HG02870 (cell line): ENCODE measurements at regions not wholly inside any gene's neighbourhood (a gene's known extent, or its start where the extent isn't known, plus 50 kb on each side); places are given as distances from the start of the nearest gene placed in this dataset.
A peak's percentile ranks its signal among the peaks of the same experiment; 100 is the strongest.

Experiments used
- ATAC-seq: cut with Tn5 transposase; IDR thresholded peaks from one replicate; pipeline ENCODE4 v1.9.1; 2021; ENCODE audit warnings: mild to moderate bottlenecking, moderate library complexity; ENCODE audit not compliant: unreplicated experiment

DNA sequence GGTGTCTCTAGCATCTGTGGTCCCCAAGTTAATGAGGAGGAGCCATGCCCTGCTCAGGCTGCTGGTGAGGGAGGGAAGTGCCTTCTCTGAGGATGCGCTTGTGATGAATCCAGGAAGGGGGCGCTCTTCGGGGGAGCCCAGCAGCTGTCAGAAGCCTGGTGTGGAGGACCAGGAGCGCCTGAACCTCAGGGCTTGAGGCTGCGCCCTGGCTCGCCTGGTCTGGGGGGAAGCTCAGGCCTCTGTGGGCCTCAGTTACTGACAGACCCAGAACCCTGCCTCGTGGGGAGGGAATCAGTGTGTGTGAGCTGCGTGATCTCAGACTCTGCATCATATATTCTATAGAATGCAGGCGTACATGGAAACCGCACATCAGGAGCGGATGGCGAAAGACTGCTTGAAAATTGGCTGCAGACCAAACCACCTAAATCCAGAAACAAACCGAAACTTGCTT, 126.1 kb downstream of the SEC14L1 start:
- no peak for ATAC-seq

GRCh38 chr17:77269696-77270681, 129.2 kb downstream of the SEC14L1 start:
- no peak for ATAC-seq

GRCh38 chr17:77271411-77271810, 130.6 kb downstream of the SEC14L1 start:
- ATAC-seq: no peak

DNA sequence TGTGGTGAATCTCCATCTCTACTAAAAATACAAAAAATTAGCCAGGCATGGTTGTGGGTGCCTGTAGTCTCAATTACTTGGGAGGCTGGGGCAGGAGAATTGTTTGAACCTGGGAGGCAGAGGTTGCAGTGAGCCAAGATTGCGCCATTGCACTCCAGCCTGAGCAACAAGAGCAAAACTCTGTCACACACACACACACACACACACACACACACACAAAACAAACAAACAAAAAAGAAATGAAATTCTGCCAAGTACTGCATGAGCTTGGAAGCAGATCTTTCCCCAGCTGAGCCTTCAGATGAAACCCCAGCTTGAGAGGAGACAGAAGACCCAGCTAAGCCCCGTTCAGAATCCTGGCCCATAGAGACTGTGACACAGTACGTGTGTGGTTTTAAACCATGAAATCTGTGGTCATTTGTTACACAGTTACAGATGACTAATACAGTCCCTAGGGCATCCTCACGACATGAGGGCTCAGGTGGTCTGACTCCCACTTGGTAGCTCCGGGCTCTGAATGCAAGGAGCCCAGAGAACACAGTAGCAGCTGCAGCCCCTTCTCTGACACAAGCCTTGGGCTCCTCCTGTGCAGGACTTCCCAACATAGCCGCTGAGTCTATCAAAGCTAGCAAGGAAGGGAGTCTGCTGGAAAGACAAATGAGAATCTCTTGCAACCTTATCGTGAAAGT, 132.8 kb downstream of the SEC14L1 start:
- ATAC-seq: no peak

DNA sequence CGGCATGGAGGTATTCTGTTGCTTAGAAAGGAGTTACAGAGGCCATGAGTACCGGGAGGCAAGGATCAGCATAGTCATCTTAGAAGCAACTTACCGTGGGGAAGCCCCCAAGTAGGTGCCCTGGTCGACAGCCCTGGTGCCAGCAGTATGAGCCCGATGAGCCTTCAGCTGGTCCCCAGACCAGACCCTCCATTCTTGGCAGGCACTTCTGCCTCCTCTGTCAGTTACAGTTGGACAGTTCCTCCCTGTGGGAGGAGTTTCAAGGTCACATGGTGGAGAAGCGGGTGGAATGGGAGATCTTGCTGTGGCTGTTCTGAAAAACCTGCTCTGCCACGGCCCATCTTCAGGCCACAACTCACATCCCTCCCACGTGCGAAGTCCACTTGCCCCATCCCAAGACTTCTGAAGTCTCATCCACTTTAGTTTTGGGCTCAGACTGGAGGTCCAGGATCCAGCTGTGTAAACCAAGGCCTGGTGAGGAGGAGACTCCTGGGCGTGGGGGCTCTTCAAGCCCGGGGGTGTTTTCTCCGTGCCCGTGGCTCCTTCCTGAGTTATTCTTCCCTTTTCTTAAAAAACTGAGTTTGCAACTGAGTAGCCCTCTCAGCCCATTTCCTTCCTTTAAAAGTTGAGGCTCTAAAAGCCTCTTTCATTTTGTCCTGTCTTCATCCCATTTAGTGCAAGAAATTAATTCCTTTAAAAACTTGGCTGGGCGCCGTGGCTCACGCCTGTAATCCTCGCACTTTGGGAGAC, 133.5 kb downstream of the SEC14L1 start:
- no peak for ATAC-seq

GRCh38 chr17:77279448-77280303, 138.9 kb downstream of the SEC14L1 start:
- no peak for ATAC-seq

- ATAC-seq: no peak
Observed at GRCh38 chr17:77280304-77281121, 139.7 kb downstream of the SEC14L1 start.

DNA sequence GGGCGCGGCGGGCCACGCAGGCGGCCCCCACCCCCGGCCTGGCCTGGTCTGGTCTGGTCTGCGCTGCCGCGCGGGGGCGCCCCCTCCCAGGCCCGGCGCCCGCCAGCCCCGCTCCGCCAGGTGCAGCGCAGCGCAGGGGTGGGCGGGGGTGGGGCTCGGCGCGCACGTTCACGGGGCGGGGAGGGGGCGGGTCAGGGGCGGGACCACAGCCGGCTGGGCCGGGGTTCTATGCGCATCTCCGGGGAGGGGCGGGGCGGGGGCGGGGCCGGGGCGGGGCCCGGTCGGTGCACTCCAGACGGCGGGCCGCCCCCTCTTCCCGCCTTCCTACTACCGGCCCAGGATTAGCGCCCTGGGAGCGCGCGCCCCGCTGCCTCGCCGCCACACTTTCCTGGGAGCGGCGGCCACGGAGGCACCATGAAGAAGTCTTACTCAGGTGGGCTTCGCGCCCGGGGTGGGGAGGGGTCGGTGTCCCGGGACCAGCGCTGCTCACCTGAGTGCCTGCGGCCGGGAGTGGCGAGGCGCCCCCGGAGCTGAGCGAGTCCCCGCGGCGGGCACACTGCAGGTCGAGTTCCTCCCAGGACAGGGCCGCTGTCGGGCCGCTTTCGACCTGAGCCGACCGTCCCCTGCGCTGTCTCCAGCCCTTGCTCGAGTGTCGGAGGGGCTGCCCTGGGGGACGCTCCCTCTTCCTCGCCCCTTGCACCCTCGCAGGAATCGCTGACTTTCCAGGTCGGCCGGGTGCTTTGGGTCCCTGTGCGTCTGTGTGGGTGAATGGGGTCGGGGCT, 140.5 kb downstream of the SEC14L1 start:
- peak; percentile 57 for ATAC-seq

- ATAC-seq: no peak
Observed at GRCh38 chr17:77281904-77282367, 141.2 kb downstream of the SEC14L1 start.

DNA sequence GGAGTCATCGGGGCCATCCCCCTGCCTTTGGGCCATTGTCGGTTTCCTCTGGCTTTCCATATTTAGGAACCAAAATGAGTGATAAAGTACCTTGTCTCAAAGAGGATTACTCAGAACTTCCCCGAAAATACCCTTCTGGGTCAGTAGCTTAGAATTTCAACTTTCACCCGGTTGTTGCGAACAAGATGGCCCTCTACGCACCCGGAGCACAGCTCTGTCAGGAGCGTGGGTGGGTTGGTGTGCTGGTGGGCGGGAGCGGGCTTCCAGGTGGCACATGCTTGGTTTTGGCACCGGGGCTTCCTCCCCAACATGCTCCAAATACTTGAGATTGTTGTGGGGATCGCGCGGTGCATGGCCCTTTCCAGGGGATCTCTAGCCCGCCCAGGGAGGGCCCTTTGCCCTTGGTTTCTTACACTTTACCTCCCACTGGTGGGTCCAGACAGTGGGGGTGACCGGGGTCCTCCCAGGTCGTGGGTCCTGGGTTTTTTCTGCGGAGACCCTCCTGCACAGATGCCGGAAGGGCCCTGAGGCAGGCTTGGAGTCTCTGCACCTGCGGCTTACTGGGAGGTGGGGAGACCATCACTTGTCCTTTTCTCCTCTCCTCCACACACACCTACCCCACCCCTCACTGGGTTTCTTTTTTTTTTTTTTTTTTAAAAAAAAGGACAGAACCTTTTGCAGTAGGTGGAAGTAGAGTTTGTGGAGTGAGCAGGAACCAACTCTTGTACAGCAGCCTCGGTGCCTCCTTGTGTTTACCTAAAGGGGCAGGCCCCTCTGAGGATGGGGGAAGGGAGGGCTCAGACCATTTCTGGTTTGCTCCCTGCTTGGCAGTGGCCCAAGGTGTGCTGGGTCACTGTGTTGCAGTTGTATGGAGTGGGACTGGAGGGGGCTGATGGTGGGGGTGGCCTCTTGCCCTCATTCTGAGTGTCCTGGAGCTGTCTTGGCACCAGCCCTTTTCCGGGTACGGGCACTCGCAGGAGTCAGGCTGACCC, 142.1 kb downstream of the SEC14L1 start:
- ATAC-seq: no peak

DNA sequence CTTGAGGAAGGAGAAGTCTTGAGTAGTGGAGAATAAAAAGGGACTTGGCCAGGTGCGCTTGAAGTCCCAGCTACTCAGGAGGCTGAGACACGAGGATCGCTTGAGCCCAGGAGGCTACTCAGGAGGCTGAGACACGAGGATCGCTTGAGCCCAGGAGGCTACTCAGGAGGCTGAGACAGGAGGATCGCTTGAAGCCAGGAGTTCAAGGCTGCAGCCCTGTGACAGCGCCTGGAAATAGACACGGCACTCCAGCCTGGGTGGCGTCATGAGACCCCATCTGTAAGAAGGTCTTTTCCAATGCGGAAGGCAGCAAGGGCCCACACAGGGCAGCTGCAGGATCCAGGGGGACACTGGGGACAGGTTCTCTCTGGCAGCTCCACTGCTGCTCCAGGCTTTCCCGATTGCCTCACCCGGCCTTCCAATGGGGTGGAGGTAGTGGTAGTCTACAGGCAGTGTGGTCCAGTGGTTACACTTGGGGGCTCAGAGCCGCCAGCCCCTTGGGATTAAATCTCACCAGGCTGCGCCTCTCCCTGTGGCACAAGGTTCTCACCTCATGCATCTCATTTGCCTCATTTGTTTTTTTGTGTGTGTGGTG, 143.4 kb downstream of the SEC14L1 start:
- ATAC-seq: no peak

DNA sequence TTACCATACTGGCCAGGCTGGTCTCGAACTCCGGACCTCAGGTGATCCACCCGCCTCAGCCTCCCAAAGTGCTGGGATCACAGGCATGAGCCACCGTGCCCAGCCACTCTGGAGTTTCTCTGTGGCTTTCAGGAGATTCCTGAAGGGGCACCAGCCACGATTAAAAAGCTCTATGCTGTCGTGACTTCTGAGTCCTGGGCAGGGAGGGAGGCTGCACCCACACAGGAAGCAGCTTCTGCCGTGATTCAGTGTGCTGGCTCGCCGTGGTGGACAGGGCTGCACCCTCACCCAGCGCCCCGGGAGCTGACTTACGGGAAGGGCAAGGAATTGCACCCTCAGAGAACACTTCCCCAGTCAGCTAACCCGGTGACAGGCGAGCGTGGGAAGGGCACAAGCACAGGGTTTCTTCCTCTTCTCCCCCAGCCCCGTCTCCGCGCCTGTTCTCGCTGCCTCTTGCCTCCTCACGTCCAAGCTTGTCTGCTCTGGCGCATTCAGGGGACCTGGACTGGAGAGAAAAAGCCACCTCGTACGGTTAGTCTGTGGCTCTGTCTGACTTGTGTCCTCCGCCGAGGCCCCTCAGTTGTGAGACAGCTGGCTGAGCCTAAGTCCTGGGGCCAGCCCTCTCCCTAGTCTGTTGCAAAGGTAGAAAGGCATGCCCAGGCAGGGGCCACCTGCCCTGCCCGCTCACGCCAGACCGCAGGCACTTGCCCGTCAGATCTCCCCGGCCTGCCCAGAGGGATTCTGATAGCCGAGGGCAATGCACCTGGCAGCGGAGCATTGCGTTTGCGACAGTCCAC, 145.0 kb downstream of the SEC14L1 start:
- ATAC-seq: no peak

GRCh38 chr17:77286391-77286640, 145.5 kb downstream of the SEC14L1 start:
- ATAC-seq: no peak

DNA sequence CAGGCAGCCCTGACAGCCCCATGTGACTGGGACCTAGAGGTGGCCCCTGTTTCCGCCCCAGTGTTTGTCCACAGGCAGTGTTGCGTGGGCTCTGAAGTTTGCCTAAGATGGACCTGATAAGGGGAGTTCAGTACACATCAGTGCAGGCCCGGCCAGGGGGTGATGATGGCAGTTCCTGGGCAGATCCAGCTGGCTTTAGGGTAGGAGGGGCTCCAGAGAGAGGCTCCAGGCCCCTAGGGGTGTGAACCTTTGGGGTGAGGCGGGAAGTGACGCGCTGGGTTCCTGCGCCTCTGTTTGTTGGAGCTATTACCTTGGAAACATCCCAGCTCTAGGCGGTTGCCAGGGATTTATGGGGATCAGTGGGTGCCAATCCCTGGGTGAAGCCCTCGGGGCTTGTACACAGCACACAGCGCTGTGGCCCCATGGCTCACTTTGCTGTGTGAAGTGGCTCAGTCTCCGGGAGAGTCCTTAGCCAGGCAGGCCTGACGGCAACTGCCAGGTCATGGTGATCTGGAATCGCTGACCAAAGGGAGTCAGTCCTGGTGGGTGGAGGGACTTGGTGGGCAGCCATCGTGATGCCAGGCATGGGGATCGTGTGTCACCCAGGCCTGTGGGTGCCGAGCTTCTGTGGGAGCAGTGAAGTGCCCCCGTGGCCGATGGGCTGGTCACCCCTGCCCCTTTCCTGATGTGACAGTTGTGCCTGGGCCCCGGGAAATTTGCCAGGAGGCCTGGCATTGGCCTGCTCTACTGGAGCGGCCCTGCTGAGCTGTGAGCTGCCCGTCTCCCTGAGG, 146.1 kb downstream of the SEC14L1 start:
- ATAC-seq: no peak

GRCh38 chr17:77287432-77288068, 146.8 kb downstream of the SEC14L1 start:
- no peak for ATAC-seq
